ENCODE measurements at regions not wholly inside any gene's neighbourhood (a gene's known extent, or its start where the extent isn't known, plus 50 kb on each side); places are given as distances from the start of the nearest gene placed in this dataset.

GRCh38 chr4:122309988-122310626 is 68.7 kb upstream of the ADAD1 start:
- DNase-seq: no peak

- DNase-seq: no peak
These were observed 65.7 kb upstream of the ADAD1 start for GRCh38 chr4:122313006-122313646.

GRCh38 chr4:122326908-122327307 is 51.9 kb upstream of the ADAD1 start:
- no peak for DNase-seq

GRCh38 chr4:122328893-122329292 is 49.9 kb upstream of the ADAD1 start:
- no peak for DNase-seq

Measured in islet precursor cell (in vitro differentiated cells).